Astrocyte (in vitro differentiated cells and primary cell): ENCODE measurements at regions not wholly inside any gene's neighbourhood (a gene's known extent, or its start where the extent isn't known, plus 50 kb on each side); places are given as distances from the start of the nearest gene placed in this dataset.
A peak's percentile ranks its signal among the peaks of the same experiment; 100 is the strongest.

Experiments used
- DNase-seq: peaks from one replicate; pipeline ENCODE4 v3.0.0-alpha.2; 2010; ENCODE audit warnings: low read depth
- FAIRE-seq: peaks from 2 replicates; lab custom pipeline; 2011; peaks lifted over from hg19 to GRCh38; lab: Jason Lieb, UNC
- H2AFZ ChIP-seq: 2 replicates; pipeline ENCODE4 v1.6.0; 2012; ENCODE audit warnings: low read depth, low read length, inconsistent platforms
- H3K27ac ChIP-seq: 2 replicates; pipeline ENCODE4 v1.5.1; 2011; ENCODE audit warnings: low read depth, low read length, inconsistent platforms
- H3K27me3 ChIP-seq: 2 replicates; pipeline ENCODE4 v1.6.0; 2011; ENCODE audit warnings: low read length, inconsistent platforms; ENCODE audit not compliant: insufficient read depth
- H3K36me3 ChIP-seq: 2 replicates; pipeline ENCODE4 v1.5.1; 2011; ENCODE audit warnings: low read length, inconsistent platforms; ENCODE audit not compliant: insufficient read depth
- H3K4me1 ChIP-seq: 2 replicates; pipeline ENCODE4 v1.5.1; 2011; ENCODE audit warnings: low read length, inconsistent platforms; ENCODE audit not compliant: insufficient read depth
- H3K4me2 ChIP-seq: 2 replicates; pipeline ENCODE4 v1.6.0; 2012; ENCODE audit warnings: low read length, inconsistent platforms
- H3K4me3 ChIP-seq: 2 replicates; pipeline ENCODE4 v1.5.1; 2011; ENCODE audit warnings: low read depth, mild to moderate bottlenecking, low read length, inconsistent platforms; ENCODE audit not compliant: insufficient read depth
- H3K79me2 ChIP-seq: 2 replicates; pipeline ENCODE4 v1.6.0; 2012; ENCODE audit warnings: mild to moderate bottlenecking, low read length, inconsistent platforms; ENCODE audit not compliant: insufficient read depth
- H3K9ac ChIP-seq: 2 replicates; pipeline ENCODE4 v1.6.0; 2012; ENCODE audit warnings: mild to moderate bottlenecking, low read length, inconsistent platforms
- H3K9me3 ChIP-seq: 2 replicates; pipeline ENCODE4 v1.5.1; 2012; ENCODE audit warnings: low read depth, mild to moderate bottlenecking, low read length, inconsistent platforms; ENCODE audit not compliant: insufficient read depth
- H4K20me1 ChIP-seq: 2 replicates; pipeline ENCODE4 v1.6.0; 2012; ENCODE audit warnings: low read length, inconsistent platforms; ENCODE audit not compliant: insufficient read depth
- H3K27ac Mint-ChIP-seq: one replicate; pipeline ENCODE4 v1.8.0; 2021; ENCODE audit warnings: mild to moderate bottlenecking, mixed read lengths; ENCODE audit not compliant: unreplicated experiment
- H3K27me3 Mint-ChIP-seq: one replicate; pipeline ENCODE4 v1.8.0; 2021; ENCODE audit warnings: low read depth, mixed read lengths; ENCODE audit not compliant: unreplicated experiment
- H3K36me3 Mint-ChIP-seq: one replicate; pipeline ENCODE4 v1.8.0; 2021; ENCODE audit warnings: low read depth, mixed read lengths; ENCODE audit not compliant: unreplicated experiment
- H3K4me1 Mint-ChIP-seq: one replicate; pipeline ENCODE4 v1.8.0; 2021; ENCODE audit warnings: low read depth, mixed read lengths; ENCODE audit not compliant: unreplicated experiment
- H3K4me3 Mint-ChIP-seq: one replicate; pipeline ENCODE4 v1.8.0; 2021; ENCODE audit warnings: mild to moderate bottlenecking, moderate library complexity, mixed read lengths; ENCODE audit not compliant: unreplicated experiment
- H3K9me3 Mint-ChIP-seq: one replicate; pipeline ENCODE4 v1.8.0; 2021; ENCODE audit warnings: mild to moderate bottlenecking, mixed read lengths; ENCODE audit not compliant: unreplicated experiment
- EZH2 ChIP-seq: IDR thresholded peaks from 2 replicates; pipeline ENCODE4 v1.6.1; 2012; ENCODE audit warnings: mild to moderate bottlenecking, low read length, inconsistent platforms; ENCODE audit not compliant: insufficient read depth
- TF ChIP-seq, protein P1 (sequence below): IDR thresholded peaks from 2 replicates; pipeline ENCODE4 v1.5.1; 2011; ENCODE audit warnings: low read depth, mild to moderate bottlenecking, inconsistent platforms, low read length, moderate library complexity; ENCODE audit not compliant: insufficient read depth

DNA sequence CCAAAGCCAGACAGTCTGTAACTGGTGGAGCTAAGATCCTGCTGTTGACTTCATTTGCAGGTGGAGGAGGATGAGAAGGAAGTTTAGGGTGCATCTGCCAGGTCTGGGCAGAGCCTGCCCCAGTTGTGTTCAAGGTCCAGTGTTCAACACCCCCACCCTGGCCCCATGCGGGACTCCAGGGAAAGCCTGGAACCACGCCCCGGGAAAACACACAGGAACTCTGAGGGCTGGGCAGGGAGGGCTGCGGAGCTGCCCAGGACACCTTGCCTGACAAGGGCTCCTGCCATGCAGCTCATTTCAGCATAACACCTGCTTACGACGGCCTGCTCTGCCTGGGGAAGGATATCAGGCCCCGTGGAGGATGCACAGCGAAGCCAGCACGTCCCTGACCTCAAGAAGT is 286.3 kb downstream of the XXYLT1 start:
- peaks cover 10% of the 10 kb centered on the region for H3K9me3 Mint-ChIP-seq
- Histone ChIP-seq H3K4me2 (peak overlapping the region; percentile 73), H2AFZ (peak overlapping the region; percentile 81)

DNA sequence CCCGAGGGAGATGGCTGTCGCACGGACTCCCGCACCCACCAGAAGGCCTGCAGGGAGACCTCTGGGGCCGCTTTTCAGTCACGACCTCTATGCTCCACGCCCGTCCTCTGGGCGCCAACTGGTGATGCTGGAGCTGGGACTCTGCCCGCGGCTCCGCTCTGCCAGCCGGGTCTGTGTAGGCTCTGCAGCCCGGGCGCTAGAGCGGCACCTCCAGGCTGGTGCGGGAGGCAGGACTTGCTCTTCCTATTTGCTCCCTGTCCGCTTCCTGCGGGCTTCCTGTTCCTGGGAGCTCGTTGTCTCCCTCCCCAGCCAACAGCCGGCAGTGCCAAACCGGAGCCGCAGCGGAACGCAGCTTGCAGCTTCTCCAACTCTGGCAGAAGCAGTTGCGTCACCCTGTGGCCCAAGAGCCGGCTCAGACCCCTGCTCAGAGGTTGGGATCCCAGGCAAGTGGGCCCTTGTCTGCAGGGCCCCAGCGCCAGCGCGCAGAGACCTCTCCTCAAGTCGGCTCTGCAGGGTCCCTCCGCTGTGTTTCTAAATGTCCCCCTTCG is 285.9 kb downstream of the XXYLT1 start:
- Mint-ChIP-seq H3K9me3 (peaks cover 10% of the 10 kb centered on the region), H3K4me1 (peaks cover 18% of the 10 kb centered on the region), H3K27me3 (peaks cover 24% of the 10 kb centered on the region), H3K27ac (no peak overlapping the region), H3K4me3 (no peak overlapping the region), H3K36me3 (no peaks in the 10 kb centered on the region)
- TF ChIP-seq EZH2 = no peak
- TF ChIP-seq, protein P1, sequence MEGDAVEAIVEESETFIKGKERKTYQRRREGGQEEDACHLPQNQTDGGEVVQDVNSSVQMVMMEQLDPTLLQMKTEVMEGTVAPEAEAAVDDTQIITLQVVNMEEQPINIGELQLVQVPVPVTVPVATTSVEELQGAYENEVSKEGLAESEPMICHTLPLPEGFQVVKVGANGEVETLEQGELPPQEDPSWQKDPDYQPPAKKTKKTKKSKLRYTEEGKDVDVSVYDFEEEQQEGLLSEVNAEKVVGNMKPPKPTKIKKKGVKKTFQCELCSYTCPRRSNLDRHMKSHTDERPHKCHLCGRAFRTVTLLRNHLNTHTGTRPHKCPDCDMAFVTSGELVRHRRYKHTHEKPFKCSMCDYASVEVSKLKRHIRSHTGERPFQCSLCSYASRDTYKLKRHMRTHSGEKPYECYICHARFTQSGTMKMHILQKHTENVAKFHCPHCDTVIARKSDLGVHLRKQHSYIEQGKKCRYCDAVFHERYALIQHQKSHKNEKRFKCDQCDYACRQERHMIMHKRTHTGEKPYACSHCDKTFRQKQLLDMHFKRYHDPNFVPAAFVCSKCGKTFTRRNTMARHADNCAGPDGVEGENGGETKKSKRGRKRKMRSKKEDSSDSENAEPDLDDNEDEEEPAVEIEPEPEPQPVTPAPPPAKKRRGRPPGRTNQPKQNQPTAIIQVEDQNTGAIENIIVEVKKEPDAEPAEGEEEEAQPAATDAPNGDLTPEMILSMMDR = peak; percentile 29
- H3K36me3 ChIP-seq = no peaks in the 10 kb centered on the region
- no peaks in the 10 kb centered on the region for H3K79me2 ChIP-seq
- FAIRE-seq (no peak), DNase-seq (peak; percentile 47)
- no peak overlapping the region for H3K9ac ChIP-seq
- H4K20me1 ChIP-seq = no peaks in the 10 kb centered on the region
- no peak overlapping the region for H3K27ac ChIP-seq
- H3K27me3 ChIP-seq = no peaks in the 10 kb centered on the region
- no peak overlapping the region for H3K4me3 ChIP-seq
- H3K9me3 ChIP-seq = peaks cover 14% of the 10 kb centered on the region
- H3K4me1 ChIP-seq = peaks cover 20% of the 10 kb centered on the region
- H3K4me2 ChIP-seq = peak overlapping the region; percentile 73
- H2AFZ ChIP-seq = peak overlapping the region; percentile 81

More for the DNA sequence above, 286.3 kb downstream of the XXYLT1 start:
- peaks cover 20% of the 10 kb centered on the region for H3K4me1 ChIP-seq
- peaks cover 22% of the 10 kb centered on the region for H3K27me3 Mint-ChIP-seq
- H3K9me3 ChIP-seq = peaks cover 14% of the 10 kb centered on the region
- no peaks in the 10 kb centered on the region for H3K36me3 Mint-ChIP-seq
- peaks cover 18% of the 10 kb centered on the region for H3K4me1 Mint-ChIP-seq
- H3K9ac ChIP-seq = no peak overlapping the region
- H3K79me2 ChIP-seq = no peaks in the 10 kb centered on the region
- no peak for FAIRE-seq
- no peak overlapping the region for H3K4me3 ChIP-seq
- H3K27ac ChIP-seq = no peak overlapping the region
- H3K36me3 ChIP-seq = no peaks in the 10 kb centered on the region
- no peak for TF ChIP-seq EZH2
- TF ChIP-seq, protein P1 = no peak
- no peaks in the 10 kb centered on the region for H4K20me1 ChIP-seq
- no peaks in the 10 kb centered on the region for H3K27me3 ChIP-seq
- DNase-seq = no peak
- no peak overlapping the region for H3K4me3 Mint-ChIP-seq
- H3K27ac Mint-ChIP-seq = no peak overlapping the region
